ENCODE measurements at regions not wholly inside any gene's neighbourhood (a gene's known extent, or its start where the extent isn't known, plus 50 kb on each side); places are given as distances from the start of the nearest gene placed in this dataset.

DNA sequence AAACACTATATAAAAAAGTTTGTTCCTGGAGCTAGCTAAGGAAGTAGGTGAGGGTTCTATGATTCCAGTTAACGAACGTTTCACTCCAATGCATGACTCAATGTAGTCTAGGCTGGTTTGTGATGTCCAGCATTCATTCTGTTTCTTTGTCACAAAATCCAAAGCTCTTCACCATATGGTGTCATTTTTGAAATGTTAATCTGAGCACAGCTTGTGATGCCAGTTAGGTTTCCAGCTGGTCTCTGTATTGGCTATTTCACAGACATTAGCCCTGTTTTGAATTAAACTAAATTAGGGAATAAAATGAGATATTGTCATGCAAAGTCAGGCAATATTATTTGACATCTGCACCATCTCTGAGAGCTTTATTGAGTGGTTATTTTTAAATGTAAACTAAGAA lies 159.4 kb downstream of the RBM43 start:
- H3K27me3 ChIP-seq (ENCODE audit: insufficient read depth, low read length) = no peaks in the 10 kb centered on the region
- H3K23me2 ChIP-seq (ENCODE audit: insufficient read length, low read depth, low read length, poor library complexity, severe bottlenecking) = no peaks in the 10 kb centered on the region
- no peak overlapping the region for H2BK20ac ChIP-seq (ENCODE audit: low read depth, low read length, poor library complexity, severe bottlenecking)
- no peak overlapping the region for H3K27ac ChIP-seq (ENCODE audit: insufficient read length, low read depth, low read length)
- no peaks in the 10 kb centered on the region for H3K79me1 ChIP-seq (ENCODE audit: insufficient read depth, low read depth, low read length, poor library complexity, severe bottlenecking)
- Mint-ChIP-seq H3K36me3 (ENCODE audit: insufficient read depth in 1 of 3, low read depth in 3 of 3) (peaks cover 2 to 32% (median 5%) of the 10 kb centered on the region in 3 experiments), H3K4me1 (peaks cover 8 to 14% of the 10 kb centered on the region in 2 experiments; a peak in 3 of 4 replicates), H3K27me3 (ENCODE audit: low read depth) (no peaks in the 10 kb centered on the region), H3K4me3 (no peak overlapping the region), H3K9me3 (peaks cover 14 to 17% of the 10 kb centered on the region in 2 experiments), H3K27ac (no peak overlapping the region)
- H3K4me2 ChIP-seq (ENCODE audit: insufficient read depth, insufficient read length, low read length) = no peak overlapping the region
- no peak overlapping the region for H3K14ac ChIP-seq (ENCODE audit: insufficient read depth, low read length)
- no peak overlapping the region for H2AK5ac ChIP-seq (ENCODE audit: insufficient read length, low read length)
- no CpG with 5 or more reads among the region's 2 CpGs for WGBS (ENCODE audit: extremely low coverage, insufficient read length, low lambda C conversion rate)
- no peaks in the 10 kb centered on the region for H3K79me2 ChIP-seq (ENCODE audit: insufficient read depth, low read length)
- no peak overlapping the region for H3K23ac ChIP-seq (ENCODE audit: insufficient read length, low read depth, low read length)
- no peak overlapping the region for H3T11ph ChIP-seq (ENCODE audit: low read length)
- TF ChIP-seq, protein P1, sequence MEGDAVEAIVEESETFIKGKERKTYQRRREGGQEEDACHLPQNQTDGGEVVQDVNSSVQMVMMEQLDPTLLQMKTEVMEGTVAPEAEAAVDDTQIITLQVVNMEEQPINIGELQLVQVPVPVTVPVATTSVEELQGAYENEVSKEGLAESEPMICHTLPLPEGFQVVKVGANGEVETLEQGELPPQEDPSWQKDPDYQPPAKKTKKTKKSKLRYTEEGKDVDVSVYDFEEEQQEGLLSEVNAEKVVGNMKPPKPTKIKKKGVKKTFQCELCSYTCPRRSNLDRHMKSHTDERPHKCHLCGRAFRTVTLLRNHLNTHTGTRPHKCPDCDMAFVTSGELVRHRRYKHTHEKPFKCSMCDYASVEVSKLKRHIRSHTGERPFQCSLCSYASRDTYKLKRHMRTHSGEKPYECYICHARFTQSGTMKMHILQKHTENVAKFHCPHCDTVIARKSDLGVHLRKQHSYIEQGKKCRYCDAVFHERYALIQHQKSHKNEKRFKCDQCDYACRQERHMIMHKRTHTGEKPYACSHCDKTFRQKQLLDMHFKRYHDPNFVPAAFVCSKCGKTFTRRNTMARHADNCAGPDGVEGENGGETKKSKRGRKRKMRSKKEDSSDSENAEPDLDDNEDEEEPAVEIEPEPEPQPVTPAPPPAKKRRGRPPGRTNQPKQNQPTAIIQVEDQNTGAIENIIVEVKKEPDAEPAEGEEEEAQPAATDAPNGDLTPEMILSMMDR (conservative IDR thresholded peaks at IDR 0.05) = no peak
- no peak overlapping the region for H2BK120ac ChIP-seq (ENCODE audit: low read depth, low read length, poor library complexity, severe bottlenecking)
- H4K91ac ChIP-seq (ENCODE audit: insufficient read length, low read depth, low read length) = no peak overlapping the region
- no peak overlapping the region for H4K5ac ChIP-seq (ENCODE audit: insufficient read length, low read depth, low read length)
- DNase-seq = no peak
- H4K8ac ChIP-seq (replicated peaks; ENCODE audit: insufficient read length, low read depth, low read length) = no peak overlapping the region
- no peak overlapping the region for H3K4ac ChIP-seq (ENCODE audit: low read depth, low read length)
- no peak overlapping the region for H2AFZ ChIP-seq (ENCODE audit: low read length)
- H4K20me1 ChIP-seq (ENCODE audit: control insufficient read depth, insufficient read depth, insufficient read length) = no peaks in the 10 kb centered on the region
- no peak overlapping the region for H2BK12ac ChIP-seq (ENCODE audit: insufficient read length, low read depth, low read length)
- H3K9ac ChIP-seq (ENCODE audit: extremely low read depth, insufficient read length, low read length) = no peak overlapping the region
- peaks cover 11% of the 10 kb centered on the region for H3K9me3 ChIP-seq (ENCODE audit: control insufficient read depth, low read depth, low read length)
- no peak overlapping the region for H3K56ac ChIP-seq (ENCODE audit: insufficient read length, low read depth, low read length)
- H2BK15ac ChIP-seq (ENCODE audit: low read depth, low read length) = no peak overlapping the region
- no peaks in the 10 kb centered on the region for H3K4me1 ChIP-seq (ENCODE audit: insufficient read depth, low read length)
- H2BK5ac ChIP-seq (ENCODE audit: insufficient read length, low read length) = no peak overlapping the region
- H3K18ac ChIP-seq (ENCODE audit: insufficient read length, low read depth, low read length) = no peak overlapping the region

Measured in H9 (cell line).